Bronchial epithelial cell (primary cell): ENCODE measurements at regions not wholly inside any gene's neighbourhood (a gene's known extent, or its start where the extent isn't known, plus 50 kb on each side); places are given as distances from the start of the nearest gene placed in this dataset.
A peak's percentile ranks its signal among the peaks of the same experiment; 100 is the strongest.

ENCODE experiments used
- DNase-seq: peaks from one replicate; pipeline ENCODE4 v3.0.0-alpha.2; 2010; ENCODE audit warnings: low read depth
- FAIRE-seq: peaks from 2 replicates; lab custom pipeline; 2011; peaks lifted over from hg19 to GRCh38; lab: Jason Lieb, UNC
- H3K27me3 ChIP-seq: 2 replicates; pipeline ENCODE4 v1.5.1; 2011; ENCODE audit warnings: low read length; ENCODE audit not compliant: control insufficient read depth, insufficient read depth
- H3K36me3 ChIP-seq: 2 replicates; pipeline ENCODE4 v1.5.1; 2011; ENCODE audit warnings: low read length; ENCODE audit not compliant: control insufficient read depth, insufficient read depth
- H3K4me3 ChIP-seq: 2 replicates; pipeline ENCODE4 v1.5.1; 2011; ENCODE audit warnings: mild to moderate bottlenecking, low read depth, low read length, control low read depth
- CTCF ChIP-seq: IDR thresholded peaks from 2 replicates; pipeline ENCODE4 v1.5.1; 2011; ENCODE audit warnings: mild to moderate bottlenecking, moderate library complexity, low read length, control low read depth, inconsistent platforms; ENCODE audit not compliant: insufficient read depth, severe bottlenecking

GRCh38 chr3:117657278-117657677, 947.7 kb downstream of the TUSC7 start:
- H3K27me3 ChIP-seq: no peaks in the 10 kb centered on the region
- FAIRE-seq (no peak), DNase-seq (no peak)
- TF ChIP-seq CTCF: no peak
- no peak overlapping the region for H3K4me3 ChIP-seq
- no peaks in the 10 kb centered on the region for H3K36me3 ChIP-seq

- H3K27me3 ChIP-seq: no peaks in the 10 kb centered on the region
- DNase-seq (peak; percentile 54), FAIRE-seq (no peak)
- TF ChIP-seq CTCF: no peak
- no peaks in the 10 kb centered on the region for H3K36me3 ChIP-seq
- no peak overlapping the region for H3K4me3 ChIP-seq
Measured at GRCh38 chr3:117660941-117661817, 951.6 kb downstream of the TUSC7 start.

- no peaks in the 10 kb centered on the region for H3K36me3 ChIP-seq
- TF ChIP-seq CTCF: no peak
- no peak overlapping the region for H3K4me3 ChIP-seq
- H3K27me3 ChIP-seq: no peaks in the 10 kb centered on the region
- DNase-seq (no peak), FAIRE-seq (no peak)
Measured at GRCh38 chr3:117661818-117662095, 952.2 kb downstream of the TUSC7 start.

GRCh38 chr3:117665296-117665695, 955.7 kb downstream of the TUSC7 start:
- TF ChIP-seq CTCF: no peak
- Histone ChIP-seq H3K36me3 (no peaks in the 10 kb centered on the region), H3K27me3 (peaks cover 4% of the 10 kb centered on the region), H3K4me3 (no peak overlapping the region)
- FAIRE-seq: no peak
- no peak for DNase-seq

- DNase-seq: no peak
- TF ChIP-seq CTCF: no peak
- FAIRE-seq: no peak
- H3K27me3 ChIP-seq: peaks cover 6% of the 10 kb centered on the region
- no peak overlapping the region for H3K4me3 ChIP-seq
- no peaks in the 10 kb centered on the region for H3K36me3 ChIP-seq
Measured at GRCh38 chr3:117666325-117666724, 956.7 kb downstream of the TUSC7 start.

GRCh38 chr3:117666812-117667211, 957.2 kb downstream of the TUSC7 start:
- Histone ChIP-seq H3K36me3 (no peaks in the 10 kb centered on the region), H3K4me3 (no peak overlapping the region), H3K27me3 (peaks cover 6% of the 10 kb centered on the region)
- FAIRE-seq (no peak), DNase-seq (no peak)
- TF ChIP-seq CTCF: no peak
